Fibroblast of lung (primary cell): ENCODE measurements at regions not wholly inside any gene's neighbourhood (a gene's known extent, or its start where the extent isn't known, plus 50 kb on each side); places are given as distances from the start of the nearest gene placed in this dataset.

Experiments
- DNase-seq, 2 donors: peaks; one replicate each; pipeline versions ENCODE4 v3.0.0 to v3.0.0-alpha.2; 2010; ENCODE audit warnings: low read depth in 2 of 2
- H2AFZ ChIP-seq: 2 replicates; pipeline ENCODE4 v1.5.1; 2012; ENCODE audit warnings: low read length, control low read depth, inconsistent platforms
- H3K27ac ChIP-seq: 2 replicates; pipeline ENCODE4 v1.5.1; 2011; ENCODE audit warnings: low read length, control low read depth; ENCODE audit not compliant: insufficient read depth
- H3K27me3 ChIP-seq: 2 replicates; pipeline ENCODE4 v1.5.1; 2011; ENCODE audit warnings: mild to moderate bottlenecking, low read length; ENCODE audit not compliant: control insufficient read depth, insufficient read depth
- H3K36me3 ChIP-seq: 2 replicates; pipeline ENCODE4 v1.5.1; 2011; ENCODE audit warnings: low read length; ENCODE audit not compliant: control insufficient read depth, insufficient read depth
- H3K4me1 ChIP-seq: 2 replicates; pipeline ENCODE4 v1.5.1; 2011; ENCODE audit warnings: low read length; ENCODE audit not compliant: control insufficient read depth, insufficient read depth; ENCODE audit errors: extremely low read depth
- H3K4me2 ChIP-seq: 2 replicates; pipeline ENCODE4 v1.5.1; 2011; ENCODE audit warnings: low read length, control low read depth; ENCODE audit not compliant: insufficient read depth; ENCODE audit errors: extremely low read depth
- H3K4me3 ChIP-seq, 4 experiments: fragments of 200-600 bp in 1 of 4; sonication (generic) in 1 of 4; replicated peaks in 1 of 4; 2 replicates each; pipeline ENCODE4 v1.5.1; 2011 to 2016; ENCODE audit warnings: low read length in 4 of 4, low read depth in 3 of 4, mild to moderate bottlenecking in 3 of 4, control low read depth in 2 of 4, inconsistent platforms in 1 of 4, mixed read lengths in 1 of 4; ENCODE audit not compliant: insufficient read depth in 1 of 4; ENCODE audit errors: control extremely low read depth in 1 of 4
- H3K79me2 ChIP-seq: 2 replicates; pipeline ENCODE4 v1.5.1; 2012; ENCODE audit warnings: mild to moderate bottlenecking, low read length, inconsistent platforms; ENCODE audit not compliant: control insufficient read depth, insufficient read depth
- H3K9ac ChIP-seq: 2 replicates; pipeline ENCODE4 v1.5.1; 2011; ENCODE audit warnings: mild to moderate bottlenecking, low read length, control low read depth; ENCODE audit not compliant: insufficient read depth
- H3K9me3 ChIP-seq: 2 replicates; pipeline ENCODE4 v1.5.1; 2012; ENCODE audit warnings: low read depth, low read length; ENCODE audit not compliant: control insufficient read depth, insufficient read depth
- H4K20me1 ChIP-seq: 2 replicates; pipeline ENCODE4 v1.5.1; 2011; ENCODE audit warnings: low read length; ENCODE audit not compliant: control insufficient read depth, insufficient read depth; ENCODE audit errors: extremely low read depth
- CTCF ChIP-seq, 2 donors: IDR thresholded peaks in 1 of 2; conservative IDR thresholded peaks in 1 of 2; 1 replicate in 1 of 2; 2 replicates in 1 of 2; pipeline ENCODE4 v1.5.1; 2011 to 2012; ENCODE audit warnings: low read length in 2 of 2, control low read depth in 1 of 2, inconsistent platforms in 1 of 2, low read depth in 1 of 2, mild to moderate bottlenecking in 1 of 2
- EZH2 ChIP-seq: IDR thresholded peaks from 2 replicates; pipeline ENCODE4 v1.5.1; 2012; ENCODE audit warnings: low read length, control low read depth, mild to moderate bottlenecking; ENCODE audit errors: missing control alignments

- H3K4me1 ChIP-seq, result peaks cover 2% of the 10 kb centered on the region
- no peaks in the 10 kb centered on the region for H3K79me2 ChIP-seq
- H3K9me3 ChIP-seq, result no peaks in the 10 kb centered on the region
- no peak overlapping the region for H3K4me2 ChIP-seq
- H3K27me3 ChIP-seq, result no peaks in the 10 kb centered on the region
- DNase-seq, result peak in 1 of 2 donors; percentile 30
- no peaks in the 10 kb centered on the region for H4K20me1 ChIP-seq
- no peaks in the 10 kb centered on the region for H3K36me3 ChIP-seq
- no peak overlapping the region for H3K4me3 ChIP-seq
- H3K27ac ChIP-seq, result no peak overlapping the region
- no peak overlapping the region for H3K9ac ChIP-seq
- H2AFZ ChIP-seq, result no peak overlapping the region
- TF ChIP-seq CTCF (conservative IDR thresholded peaks at IDR 0.05 in 1 of 2, IDR thresholded peaks at IDR 0.05 in 1 of 2; ENCODE audit: low read depth in 1 of 2, low read length in 2 of 2) (no peak), EZH2 (no peak)
These were observed 470.8 kb downstream of the ENC1 start for GRCh38 chr5:74169701-74170100.

DNA sequence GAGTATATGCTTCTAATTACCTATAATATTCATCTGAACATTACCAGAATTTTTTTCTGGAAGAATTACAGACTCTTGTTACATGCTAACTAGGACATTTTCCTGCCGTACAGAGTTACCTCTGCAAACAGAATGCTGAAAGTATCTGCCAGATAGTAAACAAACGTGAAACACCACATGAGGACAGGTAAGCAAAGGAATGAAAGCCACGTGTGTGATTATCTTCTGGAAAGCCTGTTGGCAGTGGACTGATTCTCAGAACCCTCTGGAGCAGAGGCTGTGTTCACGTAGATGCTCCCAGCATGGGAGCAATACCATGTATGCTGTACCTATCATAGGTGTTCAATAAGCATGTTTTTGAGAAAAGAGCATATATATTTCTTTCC is 472.6 kb downstream of the ENC1 start:
- TF ChIP-seq EZH2, result no peak
- no peak for TF ChIP-seq CTCF (conservative IDR thresholded peaks at IDR 0.05 in 1 of 2, IDR thresholded peaks at IDR 0.05 in 1 of 2; ENCODE audit: low read depth in 1 of 2, low read length in 2 of 2)
- H3K79me2 ChIP-seq, result no peaks in the 10 kb centered on the region
- no peak overlapping the region for H3K9ac ChIP-seq
- no peaks in the 10 kb centered on the region for H3K9me3 ChIP-seq
- DNase-seq, result no peak
- no peak overlapping the region for H2AFZ ChIP-seq
- H3K27ac ChIP-seq, result no peak overlapping the region
- no peak overlapping the region for H3K4me3 ChIP-seq
- no peaks in the 10 kb centered on the region for H4K20me1 ChIP-seq
- no peaks in the 10 kb centered on the region for H3K36me3 ChIP-seq
- H3K4me1 ChIP-seq, result peaks cover 2% of the 10 kb centered on the region
- H3K4me2 ChIP-seq, result peak overlapping the region; percentile 48
- no peaks in the 10 kb centered on the region for H3K27me3 ChIP-seq

- peak; percentile 74 to 95 for DNase-seq
- no peaks in the 10 kb centered on the region for H4K20me1 ChIP-seq
- H3K4me2 ChIP-seq, result peak overlapping the region; percentile 48
- no peak overlapping the region for H3K27ac ChIP-seq
- H3K9ac ChIP-seq, result no peak overlapping the region
- H3K4me3 ChIP-seq, result no peak overlapping the region
- H3K79me2 ChIP-seq, result no peaks in the 10 kb centered on the region
- no peaks in the 10 kb centered on the region for H3K27me3 ChIP-seq
- H3K36me3 ChIP-seq, result no peaks in the 10 kb centered on the region
- TF ChIP-seq CTCF (conservative IDR thresholded peaks at IDR 0.05 in 1 of 2, IDR thresholded peaks at IDR 0.05 in 1 of 2; ENCODE audit: low read depth in 1 of 2, low read length in 2 of 2) (no peak), EZH2 (no peak)
- no peak overlapping the region for H2AFZ ChIP-seq
- no peaks in the 10 kb centered on the region for H3K9me3 ChIP-seq
- peaks cover 2% of the 10 kb centered on the region for H3K4me1 ChIP-seq
These were observed 473.2 kb downstream of the ENC1 start for GRCh38 chr5:74167206-74167929.
